ENCODE measurements at regions not wholly inside any gene's neighbourhood (a gene's known extent, or its start where the extent isn't known, plus 50 kb on each side); places are given as distances from the start of the nearest gene placed in this dataset.

GRCh38 chr3:177687291-177687690 lies 490.0 kb upstream of the TBL1XR1 start:
- TF ChIP-seq PATZ1 (CRISPR knock-in tag; IDR thresholded peaks at IDR 0.05; ENCODE audit: borderline replicate concordance) (no peak), ZFP3 (CRISPR knock-in tag; IDR thresholded peaks at IDR 0.05) (no peak), ARNTL (CRISPR knock-in tag; IDR thresholded peaks at IDR 0.05; ENCODE audit: borderline replicate concordance, low read depth) (no peak), BACH2 (CRISPR knock-in tag; IDR thresholded peaks at IDR 0.05; ENCODE audit: borderline replicate concordance) (no peak), RARB (CRISPR knock-in tag; IDR thresholded peaks at IDR 0.05) (no peak), TCF4 (CRISPR knock-in tag; IDR thresholded peaks at IDR 0.05; ENCODE audit: borderline replicate concordance) (no peak), ZNF565 (CRISPR knock-in tag; conservative IDR thresholded peaks at IDR 0.05; ENCODE audit: low read depth) (no peak), ZNF8 (CRISPR knock-in tag; IDR thresholded peaks at IDR 0.05) (no peak)

All from SK-N-SH treated with all-trans-retinoic acid at 6 μM for 48 hours (cell line).